HepG2 (cell line): ENCODE measurements at regions not wholly inside any gene's neighbourhood (a gene's known extent, or its start where the extent isn't known, plus 50 kb on each side); places are given as distances from the start of the nearest gene placed in this dataset.
A peak's percentile ranks its signal among the peaks of the same experiment; 100 is the strongest.

Experiments
- CTCF ChIP-seq: sonication (generic); formaldehyde crosslinking; IDR thresholded peaks from 2 replicates; pipeline ENCODE4 v1.5.0; 2020; ENCODE audit warnings: mild to moderate bottlenecking, missing genetic modification reagents, moderate library complexity
- HMG20B ChIP-seq: conservative IDR thresholded peaks from 2 replicates; pipeline ENCODE4 v1.6.1; 2016; ENCODE audit warnings: missing genetic modification reagents, missing compliant biosample characterization
- MAZ ChIP-seq, 2 experiments: sonication (generic) in 1 of 2; formaldehyde crosslinking in 1 of 2; IDR thresholded peaks; 2 replicates each; pipeline versions ENCODE4 v1.5.0 to v1.6.1; 2012 to 2020; ENCODE audit warnings: low read depth in 2 of 2, mild to moderate bottlenecking in 2 of 2, borderline replicate concordance in 1 of 2, improper control_type of control experiment in 1 of 2, low read length in 1 of 2, missing genetic modification reagents in 1 of 2, moderate library complexity in 1 of 2
- POLR2A ChIP-seq, 2 experiments: IDR thresholded peaks; 2 replicates each; pipeline ENCODE4 v1.6.1; 2011; ENCODE audit warnings: low read depth in 2 of 2, low read length in 2 of 2, mild to moderate bottlenecking in 1 of 2, moderate library complexity in 1 of 2; ENCODE audit not compliant: insufficient read depth in 1 of 2
- POLR2AphosphoS5 ChIP-seq: IDR thresholded peaks from 2 replicates; pipeline ENCODE4 v1.6.1; 2012; ENCODE audit warnings: low read depth, low read length
- RBFOX2 ChIP-seq: fragments of 200-400 bp; formaldehyde crosslinking; IDR thresholded peaks from 2 replicates; pipeline ENCODE4 v1.6.1; 2017; ENCODE audit warnings: low read depth, mild to moderate bottlenecking, low read length
- STAT6 ChIP-seq: sonication (generic); formaldehyde crosslinking; IDR thresholded peaks from 2 replicates; pipeline ENCODE4 v1.4.0; 2020; ENCODE audit warnings: missing genetic modification reagents, mild to moderate bottlenecking, borderline replicate concordance
- ZNF333 ChIP-seq: sonication (generic); formaldehyde crosslinking; IDR thresholded peaks from 2 replicates; pipeline ENCODE4 v1.4.0; 2020; ENCODE audit warnings: mild to moderate bottlenecking, missing genetic modification reagents, borderline replicate concordance
- ZNF460 ChIP-seq: sonication (generic); formaldehyde crosslinking; IDR thresholded peaks from 2 replicates; pipeline ENCODE4 v1.5.1; 2020; ENCODE audit warnings: missing genetic modification reagents, mild to moderate bottlenecking, borderline replicate concordance
- ZNF547 ChIP-seq: sonication (generic); formaldehyde crosslinking; IDR thresholded peaks from 2 replicates; pipeline ENCODE4 v1.5.1; 2020; ENCODE audit warnings: mild to moderate bottlenecking, missing genetic modification reagents
- ZNF598 ChIP-seq: sonication (generic); formaldehyde crosslinking; IDR thresholded peaks from 2 replicates; pipeline ENCODE4 v1.5.1; 2020; ENCODE audit warnings: mild to moderate bottlenecking, missing genetic modification reagents, borderline replicate concordance
- ZNF747 ChIP-seq: sonication (generic); formaldehyde crosslinking; IDR thresholded peaks from 2 replicates; pipeline ENCODE4 v1.8.1; 2023; ENCODE audit warnings: missing genetic modification reagents, mild to moderate bottlenecking, borderline replicate concordance
- ZNF770 ChIP-seq: sonication (generic); formaldehyde crosslinking; IDR thresholded peaks from 2 replicates; pipeline ENCODE4 v1.5.0; 2020; ENCODE audit warnings: mild to moderate bottlenecking, missing genetic modification reagents

- TF ChIP-seq STAT6 (CRISPR knock-in tag) (no peak), ZNF547 (no peak), HMG20B (no peak), MAZ (IDR thresholded peaks at IDR 0.05; ENCODE audit: borderline replicate concordance, low read depth, low read length) (no peak), MAZ (CRISPR knock-in tag; IDR thresholded peaks at IDR 0.05; ENCODE audit: low read depth) (0 out of 2 replicates have a peak, but pooled peaks have one; percentile 30), RBFOX2 (no peak), POLR2AphosphoS5 (no peak), ZNF770 (no peak), ZNF598 (no peak), ZNF333 (CRISPR knock-in tag) (no peak), POLR2A (IDR thresholded peaks at IDR 0.05; ENCODE audit: insufficient read depth in 1 of 2, low read depth in 2 of 2, low read length in 2 of 2) (no peak), CTCF (CRISPR knock-in tag) (peak; percentile 80), ZNF460 (CRISPR knock-in tag) (no peak), ZNF747 (CRISPR knock-in tag) (no peak)
Observed at GRCh38 chr4:153083447-153083947, 120.7 kb upstream of the TRIM2 start.
